GM21360 (cell line): ENCODE measurements at regions not wholly inside any gene's neighbourhood (a gene's known extent, or its start where the extent isn't known, plus 50 kb on each side); places are given as distances from the start of the nearest gene placed in this dataset.
A peak's percentile ranks its signal among the peaks of the same experiment; 100 is the strongest.

Source experiments
- ATAC-seq: cut with Tn5 transposase; IDR thresholded peaks from one replicate; pipeline ENCODE4 v1.9.1; 2021; ENCODE audit warnings: mild to moderate bottlenecking, moderate library complexity; ENCODE audit not compliant: unreplicated experiment

- ATAC-seq: no peak
Measured at GRCh38 chr21:24938573-24938972, 668.7 kb downstream of the MRPL39 start.

DNA sequence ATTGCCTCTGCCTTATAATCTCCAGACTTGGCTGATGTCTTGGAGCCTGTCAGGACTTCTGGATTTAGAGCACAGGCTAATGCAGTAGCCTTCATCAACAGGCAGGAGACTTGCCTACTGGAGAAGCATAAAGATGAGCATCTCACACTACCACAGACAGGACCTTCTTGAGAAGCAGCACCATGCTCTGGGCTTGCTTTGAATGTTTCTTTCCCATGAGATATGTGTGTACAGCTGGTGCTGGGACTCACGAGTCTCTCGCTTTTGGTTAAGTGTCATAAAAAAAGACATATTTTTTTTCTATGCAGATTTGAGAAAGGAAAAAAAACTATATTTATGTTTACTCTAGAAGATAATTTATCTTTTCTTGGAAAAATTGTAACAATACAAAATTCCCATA lies 671.3 kb downstream of the MRPL39 start:
- ATAC-seq: no peak

DNA sequence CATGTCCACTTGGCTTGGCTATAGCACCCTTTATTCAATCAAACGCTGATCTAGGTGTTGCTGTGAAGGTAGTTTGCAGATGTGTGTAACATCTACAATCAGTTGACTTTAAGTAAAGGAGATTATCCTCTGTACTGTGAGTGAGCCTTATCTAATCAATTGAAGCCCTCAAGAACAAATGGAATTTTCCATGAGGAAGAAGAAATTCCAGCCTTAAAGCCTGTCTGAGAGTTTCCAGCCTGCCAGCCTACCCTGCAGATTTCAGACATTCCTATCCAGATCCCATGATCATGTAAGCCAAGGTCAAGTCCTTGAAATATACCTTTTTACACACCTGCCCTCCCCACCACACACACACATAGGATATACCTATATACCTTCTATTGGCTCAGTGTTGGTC lies 696.7 kb downstream of the MRPL39 start:
- no peak for ATAC-seq

- ATAC-seq: no peak
Measured at GRCh38 chr21:24903994-24904635, 703.2 kb downstream of the MRPL39 start.

GRCh38 chr21:24899138-24899537 lies 708.1 kb downstream of the MRPL39 start:
- no peak for ATAC-seq

GRCh38 chr21:24897883-24898282 lies 709.4 kb downstream of the MRPL39 start:
- ATAC-seq: no peak

- no peak for ATAC-seq
Measured at GRCh38 chr21:24896735-24897124, 710.6 kb downstream of the MRPL39 start.

DNA sequence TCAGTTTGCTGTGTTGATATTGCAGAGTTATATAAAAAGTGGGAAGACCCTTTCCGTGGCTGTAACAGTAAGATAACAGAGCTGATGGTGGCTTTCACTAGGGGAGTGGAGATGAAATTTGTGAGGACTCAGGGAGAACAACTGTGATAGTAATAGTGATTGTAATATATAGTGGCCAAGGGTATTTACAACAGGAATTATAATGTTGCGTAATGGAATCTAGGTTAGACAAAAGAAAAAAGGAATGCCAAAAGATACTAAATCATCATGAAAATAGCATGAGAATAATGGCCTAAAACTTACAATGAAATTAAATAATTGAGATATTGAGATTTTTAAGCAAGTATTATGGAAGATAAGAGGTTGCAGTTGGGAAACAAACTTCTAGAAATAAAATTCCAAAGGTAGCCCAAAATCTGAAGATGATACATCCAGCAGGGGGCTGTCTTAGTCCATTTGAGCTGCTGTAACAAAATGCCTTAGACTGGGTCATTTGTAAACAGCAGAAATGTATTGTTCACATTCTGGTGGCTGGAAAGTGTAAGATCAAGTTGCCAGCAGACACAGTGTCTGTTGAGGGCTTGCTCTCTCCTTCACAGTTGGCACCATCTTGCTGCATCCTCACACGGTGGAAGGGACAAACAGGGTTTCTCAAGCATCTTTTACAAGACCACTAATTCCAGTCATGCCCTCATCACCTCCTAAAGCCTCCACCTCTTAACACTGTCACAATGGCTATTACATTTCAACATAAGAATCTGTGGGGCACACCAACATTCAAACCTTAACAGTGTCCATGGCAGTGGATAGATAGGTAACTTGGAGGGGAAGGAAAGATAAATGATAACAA lies 711.2 kb downstream of the MRPL39 start:
- ATAC-seq: peak; percentile 74

GRCh38 chr21:24894324-24894723 lies 713.0 kb downstream of the MRPL39 start:
- no peak for ATAC-seq

GRCh38 chr21:24890021-24890420 lies 717.3 kb downstream of the MRPL39 start:
- ATAC-seq: no peak

- ATAC-seq: no peak
Measured at GRCh38 chr21:24881506-24881905, 725.8 kb downstream of the MRPL39 start.

- ATAC-seq: no peak
Measured at GRCh38 chr21:24870633-24871032, 736.6 kb downstream of the MRPL39 start.

DNA sequence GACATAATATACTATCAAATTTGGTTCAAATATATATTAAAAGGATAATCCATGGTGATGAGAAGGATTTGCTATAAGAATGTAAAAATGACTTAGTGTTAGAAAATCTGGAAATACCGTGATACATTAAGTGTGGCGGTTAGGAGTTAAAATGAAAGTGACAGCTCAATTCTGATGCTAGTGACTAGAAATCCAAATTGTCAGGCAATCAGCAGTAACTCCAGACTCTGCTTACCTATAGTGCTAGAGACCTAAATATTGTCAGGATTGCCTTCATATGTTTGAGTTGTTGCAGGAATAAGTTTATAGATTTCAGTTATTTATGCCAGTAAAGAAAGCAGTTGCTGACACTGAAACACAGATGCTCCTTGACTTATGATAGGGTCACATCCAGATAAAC lies 737.4 kb downstream of the MRPL39 start:
- ATAC-seq: no peak

- ATAC-seq: no peak
Measured at GRCh38 chr21:24868117-24868516, 739.2 kb downstream of the MRPL39 start.

DNA sequence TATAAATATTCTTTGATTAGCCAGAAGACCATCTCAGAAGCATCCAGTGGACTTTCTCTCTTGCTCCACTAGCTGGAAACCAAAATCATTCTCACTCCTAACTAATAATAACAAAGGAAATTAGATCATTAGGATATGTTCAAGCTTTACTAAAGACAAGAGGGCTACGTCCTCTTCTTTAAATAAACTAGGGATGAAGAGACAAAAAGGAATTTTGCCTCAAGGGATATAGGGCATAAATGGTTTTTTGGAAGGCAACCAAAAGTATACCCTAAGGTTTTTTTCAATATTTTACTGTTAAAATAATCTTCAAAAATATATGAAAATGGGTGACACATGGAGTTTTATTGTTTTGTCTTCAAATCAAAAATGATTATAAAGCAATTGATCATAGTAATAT lies 745.8 kb downstream of the MRPL39 start:
- ATAC-seq: no peak

DNA sequence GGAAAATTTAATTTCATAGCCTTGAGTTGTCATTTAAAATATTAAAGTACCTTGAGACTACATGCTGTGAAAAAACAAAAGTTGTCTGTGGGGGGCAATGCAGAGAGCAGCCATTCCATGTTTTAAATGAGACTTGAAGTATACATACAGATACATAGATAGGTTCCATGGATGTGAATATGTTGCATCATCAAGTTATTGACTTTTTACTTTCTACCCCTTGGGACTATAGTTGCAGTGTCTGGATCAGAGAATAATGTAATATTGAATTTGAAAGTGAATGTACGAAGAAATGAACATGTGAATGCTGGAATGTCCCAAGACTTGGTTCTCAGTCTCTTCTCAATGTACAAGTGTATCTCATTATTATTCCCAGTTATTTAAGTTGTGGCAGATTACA lies 751.0 kb downstream of the MRPL39 start:
- ATAC-seq: no peak

- ATAC-seq: no peak
Measured at GRCh38 chr21:24852610-24853195, 754.6 kb downstream of the MRPL39 start.

GRCh38 chr21:24850121-24850520 lies 757.2 kb downstream of the MRPL39 start:
- no peak for ATAC-seq

- no peak for ATAC-seq
Measured at GRCh38 chr21:24844671-24845070, 762.6 kb downstream of the MRPL39 start.

GRCh38 chr21:24840287-24840686 lies 767.0 kb downstream of the MRPL39 start:
- no peak for ATAC-seq

- ATAC-seq: no peak
Measured at GRCh38 chr21:24832961-24833360, 774.3 kb downstream of the MRPL39 start.

DNA sequence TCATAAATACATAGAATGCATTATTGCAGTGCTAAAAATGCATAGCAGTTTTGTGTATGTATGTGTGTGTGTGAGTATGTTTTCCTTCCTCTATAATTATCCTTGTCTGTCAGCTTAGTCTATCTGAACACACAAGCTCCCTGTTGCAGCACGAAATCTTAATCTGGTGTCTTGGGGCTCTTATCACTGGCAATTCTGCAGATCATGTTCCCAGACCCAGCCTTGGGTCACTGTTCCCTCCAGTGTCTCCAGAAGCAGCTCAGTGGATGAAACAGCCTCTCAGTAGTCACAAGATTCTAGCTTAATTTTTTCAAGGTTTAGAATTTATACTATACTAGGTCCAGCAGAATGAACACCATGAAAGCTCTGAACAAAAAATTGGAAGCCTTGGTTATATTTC lies 777.9 kb downstream of the MRPL39 start:
- no peak for ATAC-seq
